NCI-H774 (cell line): ENCODE measurements at regions not wholly inside any gene's neighbourhood (a gene's known extent, or its start where the extent isn't known, plus 50 kb on each side); places are given as distances from the start of the nearest gene placed in this dataset.
"Not testable (repeated sequence)": the region's sequence is repeated elsewhere in the genome, so short reads cannot be mapped to it uniquely, and the experiment has no call there.

ENCODE experiments used
- DNase-seq: peaks from one replicate; lab custom pipeline; 2025; lab: John Stamatoyannopoulos, UW

DNA sequence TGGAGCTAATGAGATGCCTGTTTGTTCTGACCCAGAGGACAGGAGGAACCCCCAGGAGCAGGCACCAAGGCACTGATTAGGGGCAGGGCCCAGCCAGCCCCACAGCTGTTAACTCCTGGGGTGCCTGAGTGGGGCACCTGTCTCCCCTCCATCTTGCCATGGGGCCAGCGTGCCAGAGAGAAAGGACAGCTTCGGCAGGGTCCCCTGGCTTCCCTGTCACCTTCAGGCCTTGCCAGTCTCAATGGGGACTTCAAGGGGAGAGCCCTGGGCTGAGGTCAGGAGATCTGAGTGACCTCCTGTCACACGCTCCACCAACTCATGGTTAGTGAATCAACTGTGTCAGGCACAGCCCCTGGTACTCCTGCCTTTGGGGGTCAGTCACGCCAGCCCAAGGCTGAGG lies 152.7 kb upstream of the MVB12B start:
- no peak for DNase-seq

DNA sequence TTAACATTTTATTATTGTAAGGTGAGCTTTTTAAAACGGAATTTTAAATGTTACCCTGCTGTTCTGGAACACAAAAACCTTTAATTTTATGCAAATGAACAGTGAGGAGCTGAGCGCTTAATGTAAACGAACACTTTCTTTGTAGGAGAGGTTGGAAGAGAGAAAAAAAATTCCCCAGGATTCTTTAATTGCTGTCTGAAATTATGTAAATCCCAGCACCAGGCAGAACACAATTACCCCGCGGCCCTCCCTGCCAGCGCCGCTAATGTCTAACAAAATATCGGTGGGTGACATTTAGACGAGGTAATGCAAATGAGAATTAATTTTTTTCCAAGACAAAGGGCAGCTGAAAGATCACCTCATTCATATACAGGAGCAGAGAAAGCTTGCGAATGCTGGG lies 143.4 kb upstream of the MVB12B start:
- no peak for DNase-seq

- not testable (repeated sequence) for DNase-seq
Observed at GRCh38 chr9:126190994-126191393, 135.6 kb upstream of the MVB12B start.

DNA sequence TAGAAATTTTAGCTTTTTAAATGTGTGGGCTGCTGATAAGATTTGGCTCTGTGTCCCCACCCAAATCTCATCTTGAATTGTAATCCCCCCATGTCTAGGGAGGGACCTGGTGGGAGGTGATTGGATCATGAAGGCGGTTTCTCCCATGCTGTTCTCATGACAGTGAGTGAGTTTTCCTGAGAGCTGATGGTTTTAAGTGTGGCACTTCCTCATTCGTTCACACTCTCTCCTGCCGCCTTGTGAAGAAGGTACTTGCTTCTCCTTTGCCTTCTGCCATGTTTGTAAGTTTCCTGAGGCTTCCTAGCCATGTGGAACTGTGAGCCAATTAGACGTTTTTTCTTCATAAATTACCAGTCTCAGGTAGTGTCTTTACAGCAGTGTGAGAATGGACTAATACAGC lies 127.8 kb upstream of the MVB12B start:
- no peak for DNase-seq

- no peak for DNase-seq
Observed at GRCh38 chr9:126203313-126203712, 123.3 kb upstream of the MVB12B start.

DNA sequence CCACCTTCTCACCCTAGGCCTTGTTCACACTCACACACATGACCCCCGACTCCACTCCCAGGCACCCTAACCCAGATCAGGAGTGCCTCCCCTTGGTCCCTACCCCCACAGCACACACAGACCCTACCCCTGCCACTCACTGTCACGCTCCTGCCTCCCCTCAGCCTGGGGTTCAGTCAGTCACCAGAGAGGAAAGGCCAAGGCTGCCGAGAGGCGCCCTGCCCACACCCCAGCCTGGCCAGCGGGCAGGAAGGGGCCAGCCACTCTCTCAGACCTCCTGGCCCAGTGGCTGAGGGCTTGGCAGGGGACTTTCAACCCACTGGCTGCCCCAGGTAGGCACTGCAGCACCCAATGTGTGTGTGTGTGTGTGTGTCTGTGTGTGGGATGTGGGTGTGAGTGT lies 122.4 kb upstream of the MVB12B start:
- no peak for DNase-seq

- DNase-seq, result no peak
Observed at GRCh38 chr9:126204708-126205225, 121.9 kb upstream of the MVB12B start.

DNA sequence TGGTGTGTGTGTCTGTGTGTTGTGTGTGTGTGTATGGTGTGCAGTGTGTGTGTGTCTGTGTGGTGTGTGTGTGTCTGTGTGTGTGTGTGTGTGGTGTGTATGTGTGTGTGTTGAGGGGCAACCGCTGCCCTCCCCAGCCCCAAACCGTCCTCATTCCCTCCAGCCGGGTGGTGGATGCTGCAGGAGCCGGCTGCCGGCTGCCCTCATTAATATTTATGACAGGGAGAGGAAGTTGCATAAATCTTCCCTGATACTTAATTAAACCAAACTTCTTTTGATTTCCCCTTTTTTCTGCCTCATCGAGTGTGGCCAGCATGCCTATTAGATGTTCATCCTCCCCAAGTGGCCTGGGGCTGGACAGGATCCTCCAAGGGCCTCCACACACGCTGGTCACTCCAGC lies 121.4 kb upstream of the MVB12B start:
- no peak for DNase-seq

GRCh38 chr9:126205845-126206498 lies 120.7 kb upstream of the MVB12B start:
- no peak for DNase-seq

DNA sequence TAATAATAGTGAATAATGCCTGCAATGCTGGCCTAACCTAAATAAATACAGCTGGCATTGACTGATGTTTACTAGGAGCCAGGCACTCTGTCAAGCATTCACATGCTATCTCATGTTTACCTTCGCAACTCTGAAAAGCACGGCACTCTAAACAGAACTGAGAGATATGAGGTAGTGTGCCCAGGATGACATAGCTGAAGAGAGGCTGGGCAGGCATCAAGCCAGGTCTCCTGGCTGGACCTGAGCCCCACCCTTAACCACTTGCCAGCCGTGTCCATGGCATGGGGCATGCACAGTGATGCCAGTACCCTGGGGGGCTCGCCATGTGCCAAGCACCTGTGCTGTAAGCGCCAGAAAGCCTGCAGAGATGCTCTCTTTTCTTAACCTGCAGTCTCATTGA lies 119.4 kb upstream of the MVB12B start:
- DNase-seq, result peak; percentile 77

GRCh38 chr9:126208216-126208758 lies 118.3 kb upstream of the MVB12B start:
- no peak for DNase-seq

GRCh38 chr9:126211441-126212074 lies 115.1 kb upstream of the MVB12B start:
- no peak for DNase-seq

DNA sequence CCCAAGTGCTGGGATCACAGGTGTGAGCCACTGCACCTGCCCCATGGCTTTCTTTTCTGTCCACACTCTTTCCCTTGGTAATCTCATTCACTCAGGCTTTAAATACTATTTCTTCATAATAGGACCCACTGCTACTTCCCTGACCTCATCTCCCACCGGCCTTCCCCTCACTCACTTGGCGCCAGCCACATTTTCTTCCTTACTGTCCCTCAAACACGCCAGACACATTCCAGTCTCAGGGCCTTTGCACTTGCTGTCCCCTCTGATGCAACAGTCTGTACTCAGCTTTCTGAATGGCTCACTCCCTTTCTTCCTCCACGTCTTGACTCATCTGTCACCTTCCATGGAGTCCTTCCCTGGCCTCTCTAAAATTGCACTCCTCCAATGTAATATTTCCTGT lies 111.1 kb upstream of the MVB12B start:
- no peak for DNase-seq

GRCh38 chr9:126216826-126217225 lies 109.8 kb upstream of the MVB12B start:
- DNase-seq, result no peak

DNA sequence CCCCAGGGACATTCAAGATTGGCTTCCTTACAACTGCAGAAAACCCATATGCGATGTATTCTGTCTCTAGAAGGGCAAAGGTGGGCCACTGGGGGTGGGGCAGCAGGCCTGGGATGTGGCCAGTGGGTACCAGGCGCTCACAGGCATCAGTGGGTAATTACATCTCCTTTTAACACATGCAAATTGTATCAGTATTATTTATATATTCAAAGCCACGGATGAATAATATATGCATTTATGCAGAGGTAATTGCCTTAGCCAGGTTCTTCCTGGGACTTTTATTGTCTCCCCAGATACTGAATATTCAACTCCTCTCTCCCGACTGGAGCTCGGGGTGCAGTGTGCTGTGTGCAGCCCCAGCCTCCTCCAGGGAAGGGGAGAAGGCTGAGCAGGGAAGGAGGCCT lies 109.4 kb upstream of the MVB12B start:
- DNase-seq, result no peak

- DNase-seq, result no peak
Observed at GRCh38 chr9:126217797-126218196, 108.8 kb upstream of the MVB12B start.

- DNase-seq, result no peak
Observed at GRCh38 chr9:126218359-126219125, 108.1 kb upstream of the MVB12B start.

GRCh38 chr9:126219166-126219565 lies 107.5 kb upstream of the MVB12B start:
- DNase-seq, result no peak

GRCh38 chr9:126219648-126220063 lies 107.0 kb upstream of the MVB12B start:
- DNase-seq, result no peak

- no peak for DNase-seq
Observed at GRCh38 chr9:126221480-126221879, 105.1 kb upstream of the MVB12B start.

DNA sequence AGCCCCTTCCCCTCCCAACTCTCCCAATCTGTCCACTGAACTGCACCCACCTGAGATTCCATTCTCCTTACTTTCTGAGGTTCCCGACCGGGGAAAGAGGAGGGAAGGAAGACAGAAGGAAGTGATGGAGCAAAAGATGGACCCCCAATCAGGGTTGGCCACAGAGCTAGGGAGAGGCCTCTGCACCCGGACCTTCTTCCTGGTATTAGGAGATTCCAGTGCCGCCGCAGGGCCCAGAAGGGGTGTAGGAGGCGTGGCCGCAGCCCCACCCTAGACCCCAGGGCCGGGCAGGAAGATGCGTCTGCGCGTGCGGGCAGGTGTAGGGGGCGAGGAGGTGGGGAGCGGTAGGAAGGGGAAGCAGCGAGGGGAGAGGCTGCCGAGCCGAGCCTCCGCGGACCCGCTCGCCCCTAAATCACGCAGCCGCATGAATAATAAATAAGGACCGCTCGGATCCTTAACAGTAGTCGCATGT lies 104.2 kb upstream of the MVB12B start:
- no peak for DNase-seq

DNA sequence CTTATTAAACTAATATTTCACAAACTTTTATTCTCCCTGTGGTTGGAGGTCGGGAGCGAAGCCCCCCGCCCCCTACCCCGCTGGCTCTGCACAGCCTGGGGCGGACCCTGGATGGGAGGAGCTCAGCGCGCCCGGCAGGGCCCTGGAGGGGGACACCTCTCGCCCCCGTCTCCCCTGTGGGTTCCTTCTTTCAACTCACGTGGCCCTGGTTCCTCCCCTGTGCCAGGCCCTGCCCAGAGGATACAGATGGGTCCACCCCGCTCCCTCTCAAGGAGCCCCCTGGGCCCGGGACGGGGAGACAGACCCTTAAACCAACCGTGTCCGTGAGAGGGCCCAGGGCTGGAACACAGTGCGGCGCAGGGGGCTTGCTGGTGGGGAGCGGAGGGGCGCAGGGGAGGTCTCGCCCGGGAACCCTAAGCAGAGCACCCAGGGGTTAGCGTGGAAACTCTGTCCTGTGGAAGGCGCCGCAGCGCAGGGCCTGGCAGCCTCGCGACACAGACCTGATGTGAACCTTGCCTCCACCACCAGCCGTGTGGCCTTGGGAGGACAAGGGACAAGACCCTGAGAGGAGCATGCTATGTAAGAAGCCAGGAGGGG lies 103.7 kb upstream of the MVB12B start:
- no peak for DNase-seq
